CD4-positive, alpha-beta T cell treated with Interleukin-4 for 1 hour (primary cell): ENCODE measurements at regions not wholly inside any gene's neighbourhood (a gene's known extent, or its start where the extent isn't known, plus 50 kb on each side); places are given as distances from the start of the nearest gene placed in this dataset.
A peak's percentile ranks its signal among the peaks of the same experiment; 100 is the strongest.
"Not testable (repeated sequence)": the region's sequence is repeated elsewhere in the genome, so short reads cannot be mapped to it uniquely, and the experiment has no call there.

Experiments
- DNase-seq, 2 donors: peaks; one replicate each; pipeline ENCODE4 v3.0.0-alpha.2; 2020 to 2022

DNA sequence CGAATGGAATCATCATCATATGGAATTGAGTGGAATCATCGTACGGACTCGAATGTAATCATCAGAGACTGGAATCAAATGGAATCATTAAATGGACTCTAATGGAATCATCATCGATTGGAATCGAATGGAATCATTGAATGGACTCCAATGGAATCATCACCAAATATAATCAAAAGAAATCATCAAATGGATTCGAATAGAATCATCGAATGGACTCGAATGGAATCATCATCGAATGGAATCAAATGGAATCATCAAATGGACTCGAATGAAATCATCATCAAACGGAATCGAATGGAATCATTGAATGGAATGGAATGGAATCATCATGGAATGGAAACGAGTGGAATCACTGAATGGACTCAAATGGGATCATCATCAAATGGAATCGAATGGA is 233.5 kb downstream of the SHCBP1 start:
- peak; percentile 59 to 90 for DNase-seq

DNA sequence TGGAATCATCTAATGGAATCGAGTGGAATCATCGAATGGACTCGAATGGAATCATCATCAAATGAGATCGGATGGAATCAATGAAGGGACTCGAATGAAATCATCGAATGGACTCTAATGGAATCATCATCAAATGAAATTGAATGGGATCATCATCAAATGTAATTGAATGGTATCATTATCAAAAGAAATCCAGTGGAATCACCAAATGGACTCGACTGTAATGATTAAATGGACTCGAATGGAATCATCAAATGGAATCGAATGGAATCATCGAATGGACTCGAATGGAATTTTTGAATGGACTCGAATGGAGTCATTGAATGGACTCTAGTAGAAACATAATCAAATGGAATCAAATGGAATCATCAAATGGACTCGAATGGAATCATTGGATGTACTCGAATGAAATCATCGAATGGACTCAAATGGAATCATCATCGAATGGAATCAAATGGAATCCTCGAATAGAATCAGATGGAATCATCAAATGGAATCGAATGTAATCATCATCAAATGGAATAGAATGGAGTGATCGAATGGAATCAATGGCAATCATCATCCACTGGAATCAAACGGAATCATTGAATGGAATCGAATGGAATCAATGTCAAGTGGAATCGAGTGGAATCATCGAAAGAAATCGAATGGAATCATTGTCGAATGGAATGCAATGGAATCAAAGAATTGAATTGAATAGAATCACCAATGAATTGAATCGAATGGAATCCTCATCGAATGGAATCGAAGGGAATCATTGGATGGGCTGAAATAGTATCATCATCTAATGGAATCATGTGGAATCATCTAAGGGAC is 234.2 kb downstream of the SHCBP1 start:
- peak; percentile 35 to 81 for DNase-seq

DNA sequence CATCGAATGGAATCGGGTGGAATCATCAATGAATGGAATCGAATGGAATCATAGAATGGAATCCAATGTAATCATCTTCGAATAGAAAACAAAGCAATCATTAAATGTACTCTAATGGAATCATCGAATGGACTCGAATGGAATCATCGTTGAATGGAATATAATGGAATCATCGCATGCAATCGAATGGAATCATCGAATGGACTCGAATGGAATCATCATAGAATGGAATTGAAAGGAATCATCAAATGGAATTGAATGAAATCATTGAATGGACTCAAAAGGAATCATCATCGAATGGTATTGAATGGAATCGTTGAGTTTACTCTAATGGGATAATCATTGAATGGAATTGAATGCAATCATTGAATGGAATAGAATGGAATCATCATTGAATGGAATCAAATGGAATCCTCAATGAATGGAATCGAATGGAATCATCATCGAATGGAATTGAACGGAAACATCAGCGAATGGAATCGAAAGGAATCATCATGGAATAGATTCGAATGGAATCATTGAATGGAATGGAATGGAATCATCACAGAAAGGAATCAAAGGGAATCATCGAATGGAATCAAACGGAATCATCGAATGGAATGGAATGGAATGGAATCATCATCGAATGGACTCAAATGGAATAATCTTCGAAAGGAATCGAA is 234.9 kb downstream of the SHCBP1 start:
- peak in 1 of 2 donors; percentile 71 for DNase-seq

DNA sequence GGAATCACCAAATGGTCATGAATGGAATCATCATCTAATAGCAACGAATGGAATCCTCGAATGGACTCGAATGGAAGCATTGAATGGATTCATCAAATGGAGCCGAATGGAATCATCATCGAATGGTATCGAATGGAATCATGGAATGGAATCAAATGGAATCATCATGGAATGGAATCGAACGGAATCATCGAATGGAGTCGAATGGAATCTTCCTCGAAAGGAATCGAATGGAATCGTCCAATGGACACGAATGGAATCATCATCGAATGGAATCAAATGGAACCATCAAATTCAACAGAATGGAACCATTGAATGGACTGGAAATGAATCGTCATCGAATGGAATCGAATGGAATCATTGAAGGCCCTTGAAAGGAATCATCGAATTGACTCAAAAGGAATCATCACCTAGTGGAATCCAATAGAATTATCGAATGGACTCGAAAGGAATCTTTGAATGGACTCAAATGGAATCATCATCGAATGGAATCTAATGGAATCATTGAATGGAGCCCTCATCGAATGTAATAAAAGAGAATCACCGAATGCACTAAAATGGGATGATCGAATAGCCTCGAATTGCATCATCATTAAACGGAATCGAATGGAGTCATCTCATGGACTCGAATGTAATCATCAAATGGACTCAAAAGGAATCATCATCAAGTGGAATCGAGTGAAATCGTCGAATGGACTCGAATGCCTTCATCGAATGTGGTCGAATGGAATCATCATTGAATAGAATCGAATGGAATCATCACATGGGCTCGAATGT is 236.7 kb downstream of the SHCBP1 start:
- peak; percentile 33 to 47 for DNase-seq

DNA sequence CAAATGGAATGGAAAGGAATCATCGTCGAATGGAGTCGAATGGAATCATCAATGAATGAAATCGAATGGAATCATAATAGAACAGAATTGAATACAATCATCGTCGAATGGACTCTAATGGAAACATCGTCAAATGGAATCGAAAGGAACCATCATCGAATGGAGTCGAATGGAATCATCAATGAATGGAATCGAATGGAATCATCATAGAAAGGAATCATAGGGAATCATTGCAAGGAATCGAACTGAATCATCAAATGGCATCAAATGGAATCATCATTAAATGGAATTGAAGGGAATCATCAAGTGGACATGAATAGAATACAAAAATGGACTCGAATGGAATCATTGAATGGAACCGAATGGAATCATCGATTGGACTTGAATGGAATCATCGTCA is 237.6 kb downstream of the SHCBP1 start:
- DNase-seq = not testable (repeated sequence)

DNA sequence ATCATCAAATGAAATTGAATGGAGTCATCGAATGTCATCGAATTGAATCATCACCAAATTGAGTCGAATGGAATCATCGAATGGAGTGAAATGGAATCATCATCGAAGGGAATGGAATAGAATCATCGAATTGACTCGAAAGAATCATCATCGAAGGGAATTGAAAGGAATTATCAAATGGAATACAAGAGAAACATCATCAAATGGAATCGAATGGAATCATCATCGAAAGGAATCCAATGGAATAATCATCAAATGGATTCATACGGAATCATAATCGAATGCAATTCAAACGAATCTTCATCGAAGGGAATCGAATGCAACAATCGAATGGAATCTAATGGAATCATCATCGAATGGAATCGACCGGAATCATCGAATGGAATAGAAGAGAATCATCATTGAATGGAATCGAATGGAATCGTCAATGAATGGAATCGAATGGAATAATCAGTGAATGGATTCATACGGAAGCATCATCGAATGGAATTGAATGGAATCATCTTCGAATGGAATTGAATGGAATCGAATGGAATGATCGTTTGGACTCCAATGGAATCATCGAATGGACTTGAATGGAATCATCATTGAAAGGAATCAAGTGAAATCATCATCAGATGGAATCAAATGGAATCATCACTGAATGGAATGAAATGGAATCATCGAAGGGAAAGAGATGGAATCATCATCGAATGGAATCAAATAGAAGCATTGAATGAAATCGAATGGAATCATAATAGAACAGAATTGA is 238.2 kb downstream of the SHCBP1 start:
- DNase-seq = peak in 1 of 2 donors; percentile 35

DNA sequence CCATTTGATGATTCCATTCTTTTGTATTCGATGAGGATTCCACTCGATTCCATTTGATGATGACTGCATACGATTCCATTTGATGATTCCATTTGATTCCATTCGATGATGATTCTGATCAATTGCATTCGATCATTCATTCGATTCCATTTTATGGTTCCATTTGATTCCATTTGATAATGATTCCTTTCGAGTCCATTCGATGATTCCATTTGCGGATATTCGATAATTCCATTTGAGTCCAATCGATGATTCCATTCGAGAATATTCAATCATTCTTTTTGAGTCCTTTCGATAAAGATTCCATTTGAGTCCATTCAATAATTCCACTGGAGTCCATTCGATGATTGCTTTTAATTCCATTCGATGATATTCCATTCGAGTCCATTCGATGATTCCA is 239.1 kb downstream of the SHCBP1 start:
- peak in 1 of 2 donors; percentile 25 for DNase-seq

DNA sequence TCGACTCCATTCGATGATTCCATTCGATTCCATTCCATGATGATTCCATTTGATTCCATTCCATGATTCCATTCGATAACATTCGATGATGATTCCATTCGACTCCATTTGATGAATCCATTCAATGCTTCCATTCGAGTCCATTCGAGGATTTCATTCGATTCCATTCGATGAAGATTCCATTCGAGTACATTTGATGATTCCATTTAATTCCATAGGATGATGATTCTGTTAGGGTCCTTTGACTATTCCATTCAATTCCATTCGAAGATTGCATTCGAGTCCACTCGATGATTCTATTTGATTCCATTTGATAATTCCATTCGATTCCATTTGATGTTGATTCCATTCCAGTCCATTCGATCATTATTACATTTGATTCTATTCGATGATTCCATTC is 239.8 kb downstream of the SHCBP1 start:
- DNase-seq = not testable (repeated sequence)
